GM19238 (cell line): ENCODE measurements at regions not wholly inside any gene's neighbourhood (a gene's known extent, or its start where the extent isn't known, plus 50 kb on each side); places are given as distances from the start of the nearest gene placed in this dataset.
"Not testable (repeated sequence)": the region's sequence is repeated elsewhere in the genome, so short reads cannot be mapped to it uniquely, and the experiment has no call there.

ENCODE experiments used
- DNase-seq: peaks from one replicate; pipeline ENCODE4 v3.0.0; 2011; ENCODE audit warnings: low spot score; ENCODE audit not compliant: insufficient read length

- DNase-seq = no peak
Measured at GRCh38 chr7:153616711-153617325, 435.4 kb upstream of the DPP6 start.

- no peak for DNase-seq
Measured at GRCh38 chr7:153627323-153627722, 424.9 kb upstream of the DPP6 start.

GRCh38 chr7:153628406-153628805 is 423.8 kb upstream of the DPP6 start:
- no peak for DNase-seq

GRCh38 chr7:153628825-153629224 is 423.4 kb upstream of the DPP6 start:
- no peak for DNase-seq

- DNase-seq = no peak
Measured at GRCh38 chr7:153638821-153639435, 413.3 kb upstream of the DPP6 start.

- DNase-seq = no peak
Measured at GRCh38 chr7:153640586-153640985, 411.6 kb upstream of the DPP6 start.

- no peak for DNase-seq
Measured at GRCh38 chr7:153641199-153641598, 411.0 kb upstream of the DPP6 start.

GRCh38 chr7:153642989-153643388 is 409.2 kb upstream of the DPP6 start:
- no peak for DNase-seq

GRCh38 chr7:153657182-153657800 is 394.9 kb upstream of the DPP6 start:
- no peak for DNase-seq

- DNase-seq = no peak
Measured at GRCh38 chr7:153675131-153675530, 377.1 kb upstream of the DPP6 start.

- DNase-seq = no peak
Measured at GRCh38 chr7:153682628-153683027, 369.6 kb upstream of the DPP6 start.

GRCh38 chr7:153696242-153696641 is 356.0 kb upstream of the DPP6 start:
- no peak for DNase-seq

- DNase-seq = no peak
Measured at GRCh38 chr7:153698046-153698445, 354.2 kb upstream of the DPP6 start.

GRCh38 chr7:153701678-153702077 is 350.5 kb upstream of the DPP6 start:
- no peak for DNase-seq

- not testable (repeated sequence) for DNase-seq
Measured at GRCh38 chr7:153723892-153724291, 328.3 kb upstream of the DPP6 start.

GRCh38 chr7:153731504-153731903 is 320.7 kb upstream of the DPP6 start:
- DNase-seq = not testable (repeated sequence)

GRCh38 chr7:153743434-153743833 is 308.8 kb upstream of the DPP6 start:
- DNase-seq = not testable (repeated sequence)

GRCh38 chr7:153747969-153748368 is 304.2 kb upstream of the DPP6 start:
- DNase-seq = not testable (repeated sequence)

GRCh38 chr7:153748885-153749284 is 303.3 kb upstream of the DPP6 start:
- DNase-seq = not testable (repeated sequence)

GRCh38 chr7:153765869-153766268 is 286.3 kb upstream of the DPP6 start:
- not testable (repeated sequence) for DNase-seq

- not testable (repeated sequence) for DNase-seq
Measured at GRCh38 chr7:153766926-153767325, 285.3 kb upstream of the DPP6 start.

GRCh38 chr7:153772966-153773365 is 279.2 kb upstream of the DPP6 start:
- DNase-seq = no peak

- not testable (repeated sequence) for DNase-seq
Measured at GRCh38 chr7:153776940-153777339, 275.3 kb upstream of the DPP6 start.
